A673 (cell line): ENCODE measurements at regions not wholly inside any gene's neighbourhood (a gene's known extent, or its start where the extent isn't known, plus 50 kb on each side); places are given as distances from the start of the nearest gene placed in this dataset.

Source experiments
- CTCF ChIP-seq: fragments of 300-800, 200-600 bp; sonication (generic); conservative IDR thresholded peaks from 2 replicates; pipeline ENCODE4 v1.5.1; 2017; ENCODE audit warnings: low read depth, mild to moderate bottlenecking, antibody characterized with exemption, low read length, moderate library complexity, mixed read lengths
- EZH2 ChIP-seq: fragments of 200-600 bp; sonication (generic); IDR thresholded peaks from 2 replicates; pipeline ENCODE4 v1.6.1; 2017; ENCODE audit warnings: borderline replicate concordance, low read depth, mild to moderate bottlenecking, mixed read lengths, antibody characterized with exemption, low read length; ENCODE audit not compliant: poor library complexity, severe bottlenecking

GRCh38 chr2:238515377-238515776 is 88.7 kb downstream of the ASB1 start:
- TF ChIP-seq CTCF, result no peak
- TF ChIP-seq EZH2, result no peak
